ENCODE measurements at regions not wholly inside any gene's neighbourhood (a gene's known extent, or its start where the extent isn't known, plus 50 kb on each side); places are given as distances from the start of the nearest gene placed in this dataset.

DNA sequence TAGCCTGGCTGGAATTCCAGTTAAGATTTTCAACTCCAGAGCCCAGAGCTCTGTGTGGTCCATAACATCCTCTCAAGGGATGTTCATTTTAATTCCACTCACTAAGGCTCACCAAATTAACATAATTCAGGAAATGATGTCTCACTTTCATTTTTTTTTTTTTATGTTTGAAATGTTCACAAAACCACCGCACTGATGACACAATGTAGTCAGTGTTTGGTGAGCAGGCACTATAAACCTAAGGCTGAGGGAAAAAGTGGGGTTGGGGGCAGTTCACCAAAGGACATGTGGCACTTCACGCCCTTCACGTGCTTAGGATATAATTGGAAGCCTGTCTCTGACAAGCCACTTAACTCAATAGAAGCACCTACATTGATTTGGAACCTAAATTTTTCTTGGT lies 177.3 kb upstream of the CAMK1G start:
- TF ChIP-seq CTCF (IDR thresholded peaks at IDR 0.05): no peak
- TF ChIP-seq EP300 (IDR thresholded peaks at IDR 0.05): no peak
